ENCODE measurements at regions not wholly inside any gene's neighbourhood (a gene's known extent, or its start where the extent isn't known, plus 50 kb on each side); places are given as distances from the start of the nearest gene placed in this dataset.

GRCh38 chr5:175588709-175589429 lies 69.0 kb upstream of the HRH2 start:
- no peak for TF ChIP-seq NR3C1 (IDR thresholded peaks at IDR 0.05)
- TF ChIP-seq CTCF (IDR thresholded peaks at IDR 0.05) = no peak
- no peak for TF ChIP-seq POLR2AphosphoS2 (conservative IDR thresholded peaks at IDR 0.05; ENCODE audit: low read length)
- no peak for TF ChIP-seq ELK1 (IDR thresholded peaks at IDR 0.05; ENCODE audit: low read depth, low read length)
- TF ChIP-seq ESRRA (IDR thresholded peaks at IDR 0.05; ENCODE audit: borderline replicate concordance, low read length) = no peak
- no peak for TF ChIP-seq HDAC2 (IDR thresholded peaks at IDR 0.05)
- no peak for TF ChIP-seq ZNF302 (CRISPR knock-in tag; IDR thresholded peaks at IDR 0.05)
- TF ChIP-seq HMGXB4 (CRISPR knock-in tag; IDR thresholded peaks at IDR 0.05; ENCODE audit: borderline replicate concordance) = no peak
- TF ChIP-seq POLR2A (IDR thresholded peaks at IDR 0.05; ENCODE audit: low read length) = no peak
